ENCODE measurements at regions not wholly inside any gene's neighbourhood (a gene's known extent, or its start where the extent isn't known, plus 50 kb on each side); places are given as distances from the start of the nearest gene placed in this dataset.
A peak's percentile ranks its signal among the peaks of the same experiment; 100 is the strongest.
"Not testable (repeated sequence)": the region's sequence is repeated elsewhere in the genome, so short reads cannot be mapped to it uniquely, and the experiment has no call there.

- not testable (repeated sequence) for DNase-seq (ENCODE audit: low read depth)
Observed at GRCh38 chrX:120702337-120702736, 72.5 kb upstream of the C1GALT1C1 start.

DNA sequence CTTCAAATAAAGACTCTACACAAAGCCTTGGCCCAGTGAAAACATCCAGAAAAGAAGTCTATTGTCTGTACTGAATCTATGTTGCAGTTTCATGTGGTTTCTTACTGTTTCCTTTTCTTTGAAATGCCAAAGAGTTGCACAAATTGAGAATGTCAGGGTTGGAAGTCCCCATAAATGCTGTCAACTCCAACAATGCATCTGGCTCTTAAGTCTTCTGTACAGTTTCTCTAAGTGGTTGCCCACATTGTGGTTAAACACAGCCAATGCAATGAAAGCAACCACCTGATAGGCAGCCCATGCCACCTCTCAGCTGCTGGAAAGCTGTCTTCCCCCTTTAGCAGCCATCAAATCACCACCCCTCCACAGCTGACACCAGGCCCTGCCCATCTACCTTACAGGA lies 67.2 kb upstream of the C1GALT1C1 start:
- DNase-seq (ENCODE audit: low read depth), result no peak

- DNase-seq (ENCODE audit: low read depth), result no peak
Observed at GRCh38 chrX:120692319-120692718, 62.5 kb upstream of the C1GALT1C1 start.

DNA sequence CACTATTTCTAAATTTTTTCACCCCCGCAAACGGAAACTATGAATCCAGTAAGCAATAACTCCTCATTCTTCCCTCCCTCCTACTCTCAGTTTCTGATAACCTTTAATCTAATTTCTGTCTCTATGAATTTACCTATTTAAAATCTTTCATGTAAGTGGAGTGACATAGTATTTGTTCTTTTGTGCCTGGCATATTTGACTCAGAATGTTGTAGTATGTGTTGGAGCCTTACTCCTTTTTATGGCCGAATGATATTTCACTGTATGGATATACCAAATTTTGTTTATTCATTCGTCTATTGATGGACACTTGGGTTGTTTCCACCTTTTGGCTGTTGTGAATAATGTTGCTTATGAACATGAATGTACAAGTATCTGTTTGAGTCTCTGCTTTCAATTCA lies 61.1 kb upstream of the C1GALT1C1 start:
- DNase-seq (ENCODE audit: low read depth), result no peak

GRCh38 chrX:120690344-120690743 lies 60.5 kb upstream of the C1GALT1C1 start:
- DNase-seq (ENCODE audit: low read depth), result peak; percentile 13

- DNase-seq (ENCODE audit: low read depth), result no peak
Observed at GRCh38 chrX:120680090-120680489, 50.2 kb upstream of the C1GALT1C1 start.
